Caco-2 (cell line): ENCODE measurements at regions not wholly inside any gene's neighbourhood (a gene's known extent, or its start where the extent isn't known, plus 50 kb on each side); places are given as distances from the start of the nearest gene placed in this dataset.

Experiments used
- BruUV-seq: library from RNA; stranded (reverse); fragments of 400-500 nt; replicated peaks from 2 replicates; lab custom pipeline; 2021; lab: Mats Ljungman, UMichigan
- CTCF ChIA-PET: fragments of 300-600 bp; sonication (Branson Sonifier 250); formaldehyde crosslinking; loops from one replicate; lab custom pipeline; 2022; ENCODE audit warnings: antibody characterized with exemption; lab: Charles Lee
- POLR2A ChIA-PET: fragments of 300-600 bp; sonication (Branson Sonifier 250); formaldehyde crosslinking; loops from one replicate; lab custom pipeline; 2022; ENCODE audit warnings: antibody characterized with exemption; lab: Charles Lee
- DNase-seq, 2 experiments: peaks; one replicate each; pipeline versions ENCODE4 v3.0.0 to v3.0.0-alpha.2; 2020 to 2022
- H3K27me3 ChIP-seq: replicated peaks from 2 replicates; pipeline ENCODE4 v1.6.0; 2011; ENCODE audit warnings: low read length; ENCODE audit not compliant: control insufficient read depth, insufficient read depth
- H3K36me3 ChIP-seq: 2 replicates; pipeline ENCODE4 v1.5.1; 2011; ENCODE audit warnings: low read length; ENCODE audit not compliant: control insufficient read depth, insufficient read depth
- H3K4me1 ChIP-seq: fragments of 250-450 bp; sonication (Bioruptor Pico); 2 replicates; pipeline ENCODE4 v1.5.1; 2020; ENCODE audit warnings: mild to moderate bottlenecking
- H3K4me3 ChIP-seq: 2 replicates; pipeline ENCODE4 v1.5.1; 2011; ENCODE audit warnings: low read depth, mild to moderate bottlenecking, control low read depth, low read length
- H3K9me3 ChIP-seq: fragments of 250-450 bp; sonication (Bioruptor Pico); 2 replicates; pipeline ENCODE4 v1.5.1; 2020; ENCODE audit warnings: mild to moderate bottlenecking, moderate library complexity
- H3K27ac Mint-ChIP-seq: one replicate; pipeline ENCODE4 v1.8.0; 2022; ENCODE audit warnings: mixed read lengths; ENCODE audit not compliant: unreplicated experiment
- H3K27me3 Mint-ChIP-seq: one replicate; pipeline ENCODE4 v1.8.0; 2022; ENCODE audit warnings: mixed read lengths; ENCODE audit not compliant: insufficient read depth, unreplicated experiment
- H3K36me3 Mint-ChIP-seq: one replicate; pipeline ENCODE4 v1.8.0; 2022; ENCODE audit warnings: mild to moderate bottlenecking, mixed read lengths; ENCODE audit not compliant: insufficient read depth, unreplicated experiment
- H3K4me1 Mint-ChIP-seq: one replicate; pipeline ENCODE4 v1.8.0; 2022; ENCODE audit warnings: low read depth, mixed read lengths; ENCODE audit not compliant: unreplicated experiment
- H3K4me3 Mint-ChIP-seq: one replicate; pipeline ENCODE4 v1.8.0; 2022; ENCODE audit warnings: mild to moderate bottlenecking, moderate library complexity, mixed read lengths; ENCODE audit not compliant: unreplicated experiment
- H3K9me3 Mint-ChIP-seq: one replicate; pipeline ENCODE4 v1.8.0; 2022; ENCODE audit warnings: mixed read lengths; ENCODE audit not compliant: unreplicated experiment
- CTCF ChIP-seq, 2 experiments: fragments of 200-600 bp in 1 of 2; IDR thresholded peaks; 1 replicate in 1 of 2; 2 replicates in 1 of 2; pipeline versions ENCODE4 v1.5.1 to v1.8.0; 2011 to 2022; ENCODE audit warnings: antibody characterized with exemption in 1 of 2, control low read depth in 1 of 2, inconsistent platforms in 1 of 2, low read depth in 1 of 2, low read length in 1 of 2, mild to moderate bottlenecking in 1 of 2, moderate library complexity in 1 of 2; ENCODE audit not compliant: insufficient read depth in 1 of 2, severe bottlenecking in 1 of 2, unreplicated experiment in 1 of 2
- intact Hi-C: fragments of 100-400 bp; cut with micrococcal nuclease; formaldehyde crosslinking; loops from one replicate; pipeline ENCODE4 v1.10.0; 2022; ENCODE audit not compliant: unreplicated experiment

- Histone ChIP-seq H3K9me3 (no peaks in the 10 kb centered on the region), H3K4me3 (no peak overlapping the region), H3K27me3 (no peaks in the 10 kb centered on the region), H3K4me1 (no peaks in the 10 kb centered on the region), H3K36me3 (no peaks in the 10 kb centered on the region)
- H3K36me3 Mint-ChIP-seq, result no peaks in the 10 kb centered on the region
- H3K27me3 Mint-ChIP-seq, result no peaks in the 10 kb centered on the region
- no peaks in the 10 kb centered on the region for H3K4me1 Mint-ChIP-seq
- H3K4me3 Mint-ChIP-seq, result no peak overlapping the region
- BruUV-seq, result no TSS peak
- intact Hi-C loops, result no loop called here
- no peak for DNase-seq
- ChIA-PET CTCF (no interaction called here), POLR2A (no interaction called here)
- H3K9me3 Mint-ChIP-seq, result no peaks in the 10 kb centered on the region
- no peak overlapping the region for H3K27ac Mint-ChIP-seq
- TF ChIP-seq CTCF (IDR thresholded peaks at IDR 0.05; ENCODE audit: insufficient read depth in 1 of 2, low read depth in 1 of 2, low read length in 1 of 2, severe bottlenecking in 1 of 2, unreplicated experiment in 1 of 2), result no peak
These were observed 413.3 kb downstream of the CDH9 start for GRCh38 chr5:26625099-26625498.

- Mint-ChIP-seq H3K9me3 (no peaks in the 10 kb centered on the region), H3K27me3 (no peaks in the 10 kb centered on the region), H3K4me3 (no peak overlapping the region), H3K4me1 (no peaks in the 10 kb centered on the region), H3K27ac (no peak overlapping the region), H3K36me3 (no peaks in the 10 kb centered on the region)
- no TSS peak for BruUV-seq
- no peak for DNase-seq
- TF ChIP-seq CTCF (IDR thresholded peaks at IDR 0.05; ENCODE audit: insufficient read depth in 1 of 2, low read depth in 1 of 2, low read length in 1 of 2, severe bottlenecking in 1 of 2, unreplicated experiment in 1 of 2), result no peak
- Histone ChIP-seq H3K9me3 (no peaks in the 10 kb centered on the region), H3K4me3 (no peak overlapping the region), H3K36me3 (no peaks in the 10 kb centered on the region), H3K27me3 (no peaks in the 10 kb centered on the region), H3K4me1 (no peaks in the 10 kb centered on the region)
- intact Hi-C loops, result no loop called here
- CTCF ChIA-PET, result no interaction called here
- POLR2A ChIA-PET, result no interaction called here
These were observed 415.4 kb downstream of the CDH9 start for GRCh38 chr5:26622947-26623346.

- Histone ChIP-seq H3K4me3 (no peak overlapping the region), H3K9me3 (no peaks in the 10 kb centered on the region), H3K4me1 (no peaks in the 10 kb centered on the region), H3K36me3 (no peaks in the 10 kb centered on the region), H3K27me3 (no peaks in the 10 kb centered on the region)
- Mint-ChIP-seq H3K4me1 (no peaks in the 10 kb centered on the region), H3K9me3 (no peaks in the 10 kb centered on the region), H3K36me3 (no peaks in the 10 kb centered on the region), H3K4me3 (no peak overlapping the region), H3K27me3 (no peaks in the 10 kb centered on the region), H3K27ac (no peak overlapping the region)
- intact Hi-C loops, result no loop called here
- TF ChIP-seq CTCF (IDR thresholded peaks at IDR 0.05; ENCODE audit: insufficient read depth in 1 of 2, low read depth in 1 of 2, low read length in 1 of 2, severe bottlenecking in 1 of 2, unreplicated experiment in 1 of 2), result no peak
- no TSS peak for BruUV-seq
- ChIA-PET POLR2A (no interaction called here), CTCF (no interaction called here)
- DNase-seq, result no peak
These were observed 427.8 kb downstream of the CDH9 start for GRCh38 chr5:26610577-26610976.
